GM19468 (cell line): ENCODE measurements at regions not wholly inside any gene's neighbourhood (a gene's known extent, or its start where the extent isn't known, plus 50 kb on each side); places are given as distances from the start of the nearest gene placed in this dataset.

Source experiments
- ATAC-seq: cut with Tn5 transposase; IDR thresholded peaks from one replicate; pipeline ENCODE4 v1.9.1; 2021; ENCODE audit warnings: mild to moderate bottlenecking, moderate library complexity, moderate number of reproducible peaks; ENCODE audit not compliant: unreplicated experiment; ENCODE audit errors: extremely low read depth

DNA sequence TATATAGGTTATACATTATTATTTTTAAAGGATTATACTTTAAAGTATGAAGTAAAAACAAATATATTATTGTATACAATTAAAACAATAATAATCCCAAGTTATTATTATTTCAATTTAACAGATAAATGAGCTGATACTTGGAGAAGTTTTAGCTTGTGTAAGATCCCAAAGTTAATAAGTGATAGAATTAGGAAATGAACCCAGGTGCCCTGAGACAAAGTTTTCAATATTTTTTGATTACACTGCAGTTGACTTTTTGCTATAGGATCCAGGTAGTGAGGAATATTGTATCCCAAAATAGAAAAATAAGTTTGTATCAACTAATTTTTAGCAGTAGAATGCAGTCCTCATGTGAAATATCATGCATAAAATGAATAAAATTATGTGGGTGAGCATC lies 543.2 kb upstream of the ZNF608 start:
- no peak for ATAC-seq

DNA sequence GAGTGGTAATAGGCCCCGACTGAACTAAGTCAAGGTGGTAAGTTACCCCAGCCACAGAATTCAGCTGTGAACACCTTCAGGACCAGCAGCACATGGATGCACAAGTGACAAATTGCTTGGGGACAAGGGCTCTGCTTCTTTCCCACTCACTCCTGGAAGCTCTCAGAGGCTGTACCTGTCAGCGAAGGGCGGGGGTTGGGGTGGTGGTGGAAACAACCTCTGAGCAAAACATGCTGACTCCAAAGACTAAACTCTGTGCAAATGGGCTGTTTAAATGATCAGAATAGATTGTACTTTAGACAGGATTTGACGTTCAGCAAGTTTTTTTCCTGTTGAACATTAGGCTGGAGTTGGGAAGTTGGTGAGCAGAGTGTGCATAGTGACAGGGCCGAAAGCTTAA lies 544.5 kb upstream of the ZNF608 start:
- no peak for ATAC-seq

DNA sequence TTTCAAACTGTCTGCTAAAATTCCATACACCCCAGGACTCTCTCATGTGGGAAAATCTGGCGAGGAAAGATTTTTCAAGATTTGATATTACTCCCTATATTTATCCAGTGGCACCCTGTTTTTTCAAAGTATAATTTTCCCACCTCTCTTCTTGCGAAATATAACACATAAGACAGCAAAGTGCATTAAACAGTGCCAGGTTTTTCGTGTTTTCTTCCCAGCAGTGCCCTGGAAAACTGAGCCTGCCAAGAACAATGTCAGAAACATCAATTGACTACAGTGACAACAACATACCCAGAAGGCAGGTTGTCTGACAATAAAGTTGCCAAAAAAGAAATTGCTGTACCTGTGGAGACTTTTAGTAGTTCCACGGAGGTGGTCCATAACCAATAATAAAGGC lies 545.0 kb upstream of the ZNF608 start:
- ATAC-seq, result no peak

DNA sequence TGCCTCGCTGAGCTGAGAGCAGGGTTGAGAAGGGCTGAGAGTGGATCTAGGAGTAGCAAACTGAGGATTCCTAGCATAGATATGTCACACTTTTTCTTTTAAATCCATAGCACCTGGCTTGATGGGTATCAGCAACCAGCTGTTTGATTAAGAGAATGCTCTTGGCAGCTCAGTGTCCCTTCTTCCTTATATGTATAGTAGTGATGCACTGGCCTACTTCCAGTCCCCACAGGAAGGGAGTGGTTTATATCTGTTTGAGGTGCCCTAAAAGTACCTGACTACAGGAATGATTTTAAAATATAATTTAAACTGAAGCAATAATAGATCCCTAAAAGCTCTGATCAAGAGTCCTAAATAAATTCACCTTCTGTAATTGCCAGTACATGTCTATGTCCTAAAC lies 546.8 kb upstream of the ZNF608 start:
- no peak for ATAC-seq

DNA sequence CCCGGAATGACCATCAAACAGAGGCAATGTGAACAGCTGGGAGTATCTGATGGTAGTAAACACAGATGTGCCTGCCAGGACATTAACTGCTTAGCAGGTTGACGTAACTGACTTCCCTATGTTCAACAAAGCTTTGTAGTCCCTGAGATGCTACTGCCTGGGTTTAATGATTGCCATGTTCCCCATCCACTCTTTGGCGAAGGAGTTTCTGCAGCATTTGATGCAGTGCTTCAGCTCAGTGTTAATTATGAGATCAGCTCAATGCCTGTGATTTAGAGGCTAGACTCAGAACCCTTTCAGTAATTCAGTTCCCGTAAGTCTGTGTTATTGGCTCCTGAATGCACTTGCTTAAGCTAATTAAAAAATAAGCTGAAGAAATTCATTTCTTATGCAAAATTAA lies 547.3 kb upstream of the ZNF608 start:
- no peak for ATAC-seq

DNA sequence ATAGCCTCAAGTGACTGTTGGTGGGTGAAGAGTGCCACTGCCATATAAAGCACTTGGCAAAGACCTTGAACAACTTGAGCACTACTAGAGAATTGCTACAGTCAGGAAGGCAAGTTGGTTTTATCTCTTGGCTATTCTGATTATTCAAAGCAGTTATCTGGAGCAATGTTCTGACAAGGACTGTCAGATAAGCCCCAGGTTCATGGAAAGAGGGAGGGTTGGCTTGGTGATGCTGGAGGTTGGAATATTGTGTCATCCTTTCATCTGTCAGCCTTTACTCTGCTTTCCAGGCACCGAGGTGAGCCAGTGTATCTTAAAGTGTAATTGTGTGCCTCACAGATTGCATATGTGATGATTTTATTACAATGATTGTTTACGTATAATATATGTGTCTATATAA lies 548.4 kb upstream of the ZNF608 start:
- ATAC-seq, result no peak

DNA sequence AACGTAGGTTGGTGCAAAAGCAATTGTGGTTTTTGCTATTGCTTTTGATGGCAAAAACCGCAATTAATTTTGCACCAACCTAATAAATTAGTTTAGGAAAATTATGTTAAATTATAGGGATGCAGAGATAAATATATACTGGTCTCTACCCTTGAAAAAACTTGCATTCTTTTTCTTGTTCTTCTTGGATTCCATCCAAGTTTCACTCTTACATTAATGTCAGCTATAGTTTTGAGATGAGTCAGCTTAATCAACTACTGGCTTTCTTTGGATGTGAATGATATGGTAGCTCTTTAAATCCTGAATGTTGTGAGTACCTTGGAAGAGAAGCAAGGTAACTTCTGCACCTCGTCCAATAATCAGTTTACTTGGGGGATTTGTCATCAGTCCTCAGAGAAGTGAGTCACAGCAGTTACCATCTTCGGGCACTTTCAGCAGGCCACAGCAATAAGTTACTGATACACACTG lies 549.0 kb upstream of the ZNF608 start:
- ATAC-seq, result peak; percentile 17

DNA sequence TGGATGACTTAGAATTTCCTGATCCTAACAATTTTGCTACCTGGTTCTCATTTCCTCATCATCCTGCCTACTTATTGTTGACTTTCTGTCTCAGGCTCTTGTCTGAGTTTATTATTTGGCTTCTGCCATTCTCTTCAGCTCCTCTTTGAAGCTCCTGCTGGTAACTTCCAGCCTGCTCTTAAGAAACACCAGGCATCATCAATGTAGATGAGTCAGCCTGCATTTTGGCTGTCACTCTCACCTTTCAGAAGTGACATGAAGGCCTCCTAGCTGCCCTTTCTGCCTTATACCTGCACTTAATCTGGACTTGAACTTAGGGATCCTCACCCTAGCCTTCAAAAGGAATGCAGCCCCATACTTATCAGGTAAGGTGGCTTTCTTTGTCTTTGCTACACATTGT lies 551.8 kb upstream of the ZNF608 start:
- ATAC-seq, result no peak

DNA sequence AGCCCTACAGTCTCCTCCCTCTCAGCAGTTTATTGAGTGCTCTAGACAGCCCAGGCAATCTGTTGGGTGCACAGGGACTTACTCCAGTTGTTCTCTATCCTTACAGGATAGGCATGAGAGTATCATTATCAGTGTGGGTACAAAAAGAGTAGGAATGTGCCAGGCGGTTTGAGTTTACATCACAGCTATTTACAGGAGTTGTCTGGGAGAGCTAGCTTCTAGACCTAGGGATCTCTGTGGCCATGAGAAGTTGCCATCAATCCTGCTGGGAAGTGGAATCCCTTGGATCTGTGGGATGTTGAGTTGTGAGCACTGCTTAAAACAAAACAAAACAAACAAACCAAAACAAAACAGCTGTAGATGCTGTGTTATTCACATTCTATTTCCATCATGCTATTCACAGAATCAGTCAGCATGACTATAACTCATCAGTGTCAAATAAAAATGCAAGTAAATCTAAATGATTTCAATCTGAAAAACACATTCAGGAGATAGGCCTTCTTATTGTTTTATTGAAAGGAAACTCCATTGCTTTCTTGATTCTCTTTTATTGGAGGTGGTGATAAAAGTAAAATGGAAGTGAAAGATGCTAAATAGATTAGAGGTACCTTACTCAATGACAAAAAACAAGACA lies 552.4 kb upstream of the ZNF608 start:
- no peak for ATAC-seq

DNA sequence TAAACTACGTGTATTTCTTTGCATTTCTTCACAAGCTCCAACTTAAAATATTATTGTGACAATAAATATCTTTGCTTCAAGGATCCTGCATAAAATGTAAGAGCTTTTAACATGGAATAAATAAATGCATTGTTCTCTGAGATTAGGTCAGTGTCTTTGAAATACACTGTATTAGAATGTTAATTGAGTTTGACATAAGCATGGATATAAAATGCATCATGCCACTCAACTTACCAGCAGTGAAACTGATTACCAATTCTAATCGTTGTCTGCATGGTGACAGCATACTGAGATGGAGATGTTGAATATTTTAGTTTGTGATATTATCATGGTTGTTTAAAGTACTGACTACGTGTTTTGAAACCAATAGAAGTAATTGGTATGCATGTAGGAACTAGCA lies 555.3 kb upstream of the ZNF608 start:
- no peak for ATAC-seq

DNA sequence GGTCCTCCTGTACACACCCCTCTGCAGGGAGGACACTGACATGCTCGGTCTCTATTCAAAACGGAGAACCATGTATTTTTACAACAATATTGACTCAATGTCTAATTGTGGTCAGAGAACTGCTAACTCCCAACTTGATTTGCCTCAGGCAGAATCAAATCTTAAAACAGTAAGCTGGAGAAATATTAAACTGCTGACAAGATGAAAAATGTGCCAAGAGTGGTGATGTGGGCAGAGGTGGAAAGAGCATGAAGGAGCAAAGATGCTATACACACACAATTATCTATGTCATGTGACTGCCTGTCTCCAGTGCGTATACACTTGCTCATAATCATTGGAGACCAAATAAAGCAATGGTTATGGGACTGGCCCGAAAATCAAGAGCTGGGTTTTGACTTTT lies 556.1 kb upstream of the ZNF608 start:
- no peak for ATAC-seq

DNA sequence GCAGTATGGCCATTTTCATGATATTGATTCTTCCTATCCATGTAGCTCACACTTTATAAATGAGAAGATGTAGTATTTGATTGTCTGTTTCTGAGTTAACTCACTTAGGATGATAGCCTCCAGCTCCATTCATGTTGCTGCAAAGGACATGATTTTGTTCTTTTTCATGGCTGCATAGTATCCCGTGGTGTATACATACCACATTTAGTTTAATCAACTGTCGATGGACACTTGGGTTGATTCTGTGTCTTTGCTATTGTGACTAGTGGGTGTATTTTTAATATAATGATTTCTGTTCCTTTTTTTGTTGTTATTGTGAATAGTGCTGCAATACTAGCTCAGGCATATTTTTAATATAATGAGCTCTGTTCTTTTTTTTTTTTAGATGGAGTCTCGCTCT lies 560.3 kb upstream of the ZNF608 start:
- no peak for ATAC-seq

DNA sequence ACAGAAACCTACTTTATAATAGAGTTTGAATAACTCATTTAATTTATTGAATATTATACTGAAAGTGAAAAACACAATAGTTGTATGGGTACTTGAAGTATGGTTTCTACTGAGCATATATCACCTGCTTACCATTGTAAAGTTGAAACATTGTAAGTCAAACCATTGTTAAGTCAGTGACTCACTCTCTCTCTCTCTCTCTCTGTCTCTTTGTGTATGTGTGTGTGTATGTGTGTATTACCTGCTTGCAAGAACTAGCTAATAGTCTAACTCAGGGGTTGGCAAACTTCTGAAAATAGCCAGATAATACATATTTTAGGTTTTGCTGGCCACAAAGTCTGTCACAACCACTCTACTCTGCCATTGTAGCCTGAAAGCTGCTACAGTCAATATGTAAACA lies 564.3 kb upstream of the ZNF608 start:
- no peak for ATAC-seq

DNA sequence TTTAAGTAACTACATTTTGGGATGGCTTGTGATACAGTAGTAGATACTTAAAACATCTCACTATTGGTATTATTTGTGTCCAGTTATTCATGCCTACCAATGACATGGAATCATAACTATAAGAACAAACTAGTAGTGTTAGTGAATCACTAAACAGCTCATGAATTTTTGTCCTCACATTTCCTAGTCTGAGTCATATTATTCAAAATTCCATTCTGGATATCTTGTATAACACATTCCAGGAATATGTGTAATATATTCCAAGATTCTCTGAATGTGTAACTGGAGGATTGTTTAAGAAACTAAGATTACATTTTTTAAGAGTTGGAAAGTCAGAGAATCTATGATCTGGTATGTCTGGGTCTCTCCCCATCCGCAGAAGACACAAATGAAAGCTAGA lies 565.3 kb upstream of the ZNF608 start:
- no peak for ATAC-seq

DNA sequence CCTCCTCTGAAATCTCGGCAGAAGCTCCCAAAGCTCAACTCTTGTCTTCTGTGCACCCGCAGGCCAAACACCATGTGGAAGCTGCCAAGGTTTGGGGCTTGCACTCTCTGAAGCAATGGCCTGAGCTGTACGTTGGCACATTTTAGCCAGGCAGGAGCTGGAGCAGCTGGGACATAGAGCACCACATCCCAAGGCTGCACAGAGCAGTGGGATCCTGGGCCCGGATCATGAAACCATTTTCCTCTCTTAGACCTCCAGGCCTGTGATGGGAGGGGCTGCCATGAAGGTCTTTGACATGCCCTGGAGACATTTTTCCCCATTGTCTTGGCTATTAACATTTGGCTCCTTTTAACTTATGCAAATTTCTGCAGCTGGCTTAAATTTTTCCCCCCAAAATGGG lies 567.1 kb upstream of the ZNF608 start:
- no peak for ATAC-seq

DNA sequence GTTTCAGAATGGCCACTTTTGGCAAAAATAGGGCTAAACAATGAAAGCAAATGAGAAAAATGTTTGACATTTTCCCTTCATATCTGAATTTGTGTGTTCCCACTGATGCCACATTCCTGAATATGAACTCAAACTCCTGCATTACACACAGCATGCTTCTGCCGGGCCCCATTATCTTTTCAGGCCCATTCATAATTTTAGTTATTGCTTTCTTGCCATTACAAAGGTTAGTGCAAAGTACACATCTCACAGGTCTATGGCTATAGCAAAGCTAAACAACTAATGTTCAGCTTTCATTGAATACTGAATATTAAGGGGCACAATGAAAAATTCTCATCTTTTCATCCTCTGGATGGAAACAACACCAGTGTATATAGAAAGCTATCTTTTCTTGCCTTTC lies 568.9 kb upstream of the ZNF608 start:
- no peak for ATAC-seq

DNA sequence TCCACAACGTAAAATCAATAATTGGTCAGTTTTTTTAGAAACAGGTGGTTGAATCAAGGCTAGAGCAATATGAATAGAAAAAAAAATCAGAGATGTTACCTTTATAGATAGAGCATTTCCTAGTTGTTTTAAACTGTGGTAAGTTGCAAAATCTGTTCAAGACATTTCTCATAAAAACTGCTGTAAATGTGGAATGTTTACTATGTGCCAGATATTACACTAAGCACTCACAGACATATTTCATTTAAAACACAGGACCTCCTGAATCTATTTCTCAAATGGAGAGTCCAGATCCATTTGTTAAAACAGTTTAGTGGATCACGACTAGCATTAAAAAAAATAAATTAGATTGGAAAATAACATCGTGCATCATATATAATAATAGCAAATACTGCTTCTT lies 570.0 kb upstream of the ZNF608 start:
- no peak for ATAC-seq

DNA sequence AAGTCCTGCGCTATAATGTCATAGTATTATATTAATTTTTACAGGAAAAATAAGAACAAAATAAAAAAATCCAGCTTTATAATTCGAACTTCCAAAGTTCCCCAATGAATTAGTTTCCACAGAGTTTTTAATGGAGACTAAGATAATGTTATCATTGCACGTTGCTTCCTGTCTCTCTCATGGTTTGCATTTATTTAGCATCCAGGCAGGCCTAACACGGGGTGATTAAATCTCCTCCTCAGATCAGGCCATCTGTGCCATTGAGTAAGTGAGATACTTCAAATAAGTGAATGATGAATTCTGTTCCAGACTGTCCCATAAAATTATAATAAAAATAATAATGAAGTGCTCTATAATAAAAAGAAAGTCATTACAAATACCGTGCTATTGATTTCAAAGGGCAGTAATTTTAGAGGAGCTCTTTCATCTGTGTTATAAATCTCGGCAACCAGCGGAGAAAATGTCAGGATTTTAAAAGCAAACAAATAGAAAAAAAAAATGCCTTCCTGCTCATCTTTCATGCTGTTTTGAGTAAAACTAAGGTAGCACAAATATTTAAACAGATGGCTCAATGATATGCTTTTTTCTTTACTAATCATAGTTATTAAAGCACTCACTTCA lies 570.6 kb upstream of the ZNF608 start:
- no peak for ATAC-seq

DNA sequence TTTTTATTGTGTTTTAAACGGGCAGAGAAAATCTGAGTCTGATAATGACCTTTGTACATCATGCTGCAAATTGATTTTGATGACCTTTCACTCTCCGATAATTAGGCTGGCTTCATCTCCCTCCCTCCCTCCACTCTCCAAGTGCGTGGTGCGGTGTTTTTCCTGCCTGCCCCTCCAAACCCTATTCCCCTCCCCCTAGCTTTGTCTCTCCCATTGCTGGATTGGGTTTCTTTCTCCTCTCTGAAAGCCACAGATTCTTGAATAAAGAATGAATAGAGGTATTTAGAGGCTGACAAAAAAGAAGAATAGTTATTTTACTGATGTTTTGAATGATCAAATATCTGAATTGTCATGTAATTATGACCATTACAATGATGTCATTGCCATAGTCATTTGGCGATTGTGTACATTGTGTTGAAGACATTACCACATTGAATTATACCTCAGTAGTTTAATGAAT lies 571.1 kb upstream of the ZNF608 start:
- no peak for ATAC-seq

DNA sequence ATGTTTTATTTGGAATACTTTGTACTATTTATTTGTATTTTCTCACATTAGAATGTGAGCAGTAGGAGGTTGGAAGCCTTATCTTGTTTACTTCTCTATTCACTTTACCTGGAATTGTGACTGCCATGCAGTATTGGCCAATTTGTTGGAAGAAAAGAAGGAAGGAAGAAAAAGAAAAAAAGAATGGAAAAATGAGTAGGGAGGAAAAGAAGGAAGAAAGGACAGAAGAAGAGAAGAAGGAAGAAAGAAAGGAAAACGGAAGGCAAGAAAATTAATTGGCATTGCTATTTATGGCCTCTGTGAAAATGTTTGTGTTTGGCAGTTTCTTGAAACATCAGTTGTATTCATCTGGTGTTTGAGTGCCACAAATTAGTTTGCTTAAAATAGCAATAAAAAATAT lies 575.2 kb upstream of the ZNF608 start:
- no peak for ATAC-seq

DNA sequence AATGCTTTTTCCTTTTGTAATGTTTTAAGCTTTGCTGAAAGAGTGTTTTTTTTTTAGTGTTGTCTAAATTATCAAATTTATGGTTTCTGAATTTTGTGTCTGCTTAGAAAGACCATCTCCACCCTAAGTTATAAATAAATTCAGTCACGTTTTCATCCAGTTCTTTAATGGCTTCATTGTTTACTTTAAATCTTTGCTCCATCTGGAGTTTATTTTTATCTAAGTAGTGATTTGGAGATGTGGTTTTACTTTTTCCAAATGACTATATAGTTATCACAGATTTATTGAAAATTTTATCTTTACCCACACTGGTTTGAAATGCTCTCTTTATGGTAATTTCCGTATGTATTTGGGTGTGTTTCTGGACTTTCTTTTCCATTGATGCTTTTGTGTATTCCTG lies 577.2 kb upstream of the ZNF608 start:
- ATAC-seq, result no peak

DNA sequence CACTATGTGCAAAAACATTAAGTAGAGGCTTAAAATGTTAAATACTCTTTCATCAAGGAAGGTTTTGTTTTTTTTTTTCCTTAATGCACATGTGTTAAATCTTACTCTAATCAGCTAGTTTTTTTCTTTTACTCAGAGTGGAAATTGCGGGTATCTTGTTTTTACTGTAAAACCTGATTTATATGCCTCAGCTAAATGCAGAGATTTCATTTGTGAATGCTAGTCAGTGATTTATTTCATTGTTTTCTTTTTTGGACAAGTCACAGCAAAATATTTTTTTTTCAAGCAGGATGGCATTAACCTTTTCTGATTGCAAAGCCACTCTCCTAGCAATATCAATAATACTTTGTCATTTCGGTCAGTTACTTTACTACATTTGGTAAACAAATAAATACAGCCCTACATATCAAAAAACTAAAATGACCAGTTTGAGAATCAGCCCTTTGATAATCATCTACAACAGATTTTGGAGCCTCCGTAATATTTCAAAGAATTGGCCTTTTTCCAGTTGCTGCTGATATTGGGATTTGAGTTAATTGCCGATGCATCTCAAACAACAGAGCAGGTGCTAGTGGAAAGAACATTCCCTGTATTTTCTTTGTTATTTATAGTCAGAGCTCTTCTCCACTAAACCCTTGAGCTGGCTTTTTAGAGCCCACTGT lies 579.2 kb upstream of the ZNF608 start:
- ATAC-seq, result no peak
